Medulla oblongata (tissue), 1 donor: ENCODE measurements at regions not wholly inside any gene's neighbourhood (a gene's known extent, or its start where the extent isn't known, plus 50 kb on each side); places are given as distances from the start of the nearest gene placed in this dataset.
A peak's percentile ranks its signal among the peaks of the same experiment; 100 is the strongest.

Experiments
- DNase-seq: peaks from one replicate; pipeline ENCODE4 v3.0.0-alpha.2; 2015; ENCODE audit errors: extremely low spot score

GRCh38 chr7:18081617-18082016 is 54.0 kb upstream of the PRPS1L1 start:
- DNase-seq: no peak

GRCh38 chr7:18082169-18082568 is 54.5 kb upstream of the PRPS1L1 start:
- DNase-seq: no peak

GRCh38 chr7:18086165-18087025 is 58.7 kb upstream of the PRPS1L1 start:
- DNase-seq: no peak

- DNase-seq: no peak
These were observed 59.5 kb upstream of the PRPS1L1 start for GRCh38 chr7:18087026-18087686.

- DNase-seq: no peak
These were observed 60.0 kb upstream of the PRPS1L1 start for GRCh38 chr7:18087687-18088078.

- DNase-seq: no peak
These were observed 68.4 kb upstream of the PRPS1L1 start for GRCh38 chr7:18096087-18096486.

GRCh38 chr7:18102576-18102975 is 74.9 kb upstream of the PRPS1L1 start:
- no peak for DNase-seq

GRCh38 chr7:18103436-18104218 is 76.0 kb upstream of the PRPS1L1 start:
- no peak for DNase-seq

- DNase-seq: no peak
These were observed 82.1 kb upstream of the PRPS1L1 start for GRCh38 chr7:18109762-18110161.

- DNase-seq: no peak
These were observed 89.0 kb upstream of the PRPS1L1 start for GRCh38 chr7:18116661-18117060.

GRCh38 chr7:18117482-18117881 is 89.8 kb upstream of the PRPS1L1 start:
- no peak for DNase-seq

- DNase-seq: no peak
These were observed 92.3 kb upstream of the PRPS1L1 start for GRCh38 chr7:18119985-18120384.

- no peak for DNase-seq
These were observed 96.0 kb upstream of the PRPS1L1 start for GRCh38 chr7:18123508-18124239.

- DNase-seq: no peak
These were observed 97.8 kb upstream of the PRPS1L1 start for GRCh38 chr7:18125476-18125875.

GRCh38 chr7:18126281-18126680 is 98.6 kb upstream of the PRPS1L1 start:
- no peak for DNase-seq

- DNase-seq: no peak
These were observed 101.2 kb upstream of the PRPS1L1 start for GRCh38 chr7:18128846-18129245.

GRCh38 chr7:18132811-18133210 is 105.2 kb upstream of the PRPS1L1 start:
- DNase-seq: no peak

GRCh38 chr7:18133921-18134320 is 106.3 kb upstream of the PRPS1L1 start:
- no peak for DNase-seq

- DNase-seq: no peak
These were observed 113.3 kb upstream of the PRPS1L1 start for GRCh38 chr7:18140943-18141342.

- peak; percentile 74 for DNase-seq
These were observed 116.5 kb upstream of the PRPS1L1 start for GRCh38 chr7:18144166-18144565.

- no peak for DNase-seq
These were observed 117.5 kb upstream of the PRPS1L1 start for GRCh38 chr7:18145160-18145559.

- DNase-seq: no peak
These were observed 123.8 kb upstream of the PRPS1L1 start for GRCh38 chr7:18151422-18151821.
